ENCODE measurements at regions not wholly inside any gene's neighbourhood (a gene's known extent, or its start where the extent isn't known, plus 50 kb on each side); places are given as distances from the start of the nearest gene placed in this dataset.

DNA sequence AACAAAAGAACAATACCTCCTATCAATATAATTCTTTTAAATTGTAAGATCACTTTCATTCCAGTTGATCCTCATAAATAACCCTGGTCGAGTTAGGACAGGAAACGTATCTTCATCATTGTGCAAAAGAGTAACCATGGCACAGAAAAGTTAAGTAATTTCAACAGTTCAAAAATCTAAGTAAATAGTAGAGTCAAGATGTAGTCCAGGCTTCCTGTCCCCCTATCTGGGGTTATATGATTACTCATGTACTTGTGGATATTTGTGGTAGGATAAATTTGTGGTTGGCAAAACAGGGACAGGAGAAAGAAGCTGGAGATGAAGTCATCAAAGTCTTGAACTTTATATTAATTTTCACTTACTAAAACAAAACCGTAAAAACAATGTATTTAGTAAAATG lies 772.6 kb downstream of the TSN start:
- TF ChIP-seq, protein P1, sequence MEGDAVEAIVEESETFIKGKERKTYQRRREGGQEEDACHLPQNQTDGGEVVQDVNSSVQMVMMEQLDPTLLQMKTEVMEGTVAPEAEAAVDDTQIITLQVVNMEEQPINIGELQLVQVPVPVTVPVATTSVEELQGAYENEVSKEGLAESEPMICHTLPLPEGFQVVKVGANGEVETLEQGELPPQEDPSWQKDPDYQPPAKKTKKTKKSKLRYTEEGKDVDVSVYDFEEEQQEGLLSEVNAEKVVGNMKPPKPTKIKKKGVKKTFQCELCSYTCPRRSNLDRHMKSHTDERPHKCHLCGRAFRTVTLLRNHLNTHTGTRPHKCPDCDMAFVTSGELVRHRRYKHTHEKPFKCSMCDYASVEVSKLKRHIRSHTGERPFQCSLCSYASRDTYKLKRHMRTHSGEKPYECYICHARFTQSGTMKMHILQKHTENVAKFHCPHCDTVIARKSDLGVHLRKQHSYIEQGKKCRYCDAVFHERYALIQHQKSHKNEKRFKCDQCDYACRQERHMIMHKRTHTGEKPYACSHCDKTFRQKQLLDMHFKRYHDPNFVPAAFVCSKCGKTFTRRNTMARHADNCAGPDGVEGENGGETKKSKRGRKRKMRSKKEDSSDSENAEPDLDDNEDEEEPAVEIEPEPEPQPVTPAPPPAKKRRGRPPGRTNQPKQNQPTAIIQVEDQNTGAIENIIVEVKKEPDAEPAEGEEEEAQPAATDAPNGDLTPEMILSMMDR (IDR thresholded peaks at IDR 0.05; ENCODE audit: low read depth, low read length, poor library complexity, severe bottlenecking), result no peak
- TF ChIP-seq EZH2phosphoT487 (IDR thresholded peaks at IDR 0.05; ENCODE audit: borderline replicate concordance, low read length), result no peak
